Karpas-422 (cell line): ENCODE measurements at regions not wholly inside any gene's neighbourhood (a gene's known extent, or its start where the extent isn't known, plus 50 kb on each side); places are given as distances from the start of the nearest gene placed in this dataset.
"Not testable (repeated sequence)": the region's sequence is repeated elsewhere in the genome, so short reads cannot be mapped to it uniquely, and the experiment has no call there.

Source experiments
- DNase-seq: peaks from one replicate; pipeline ENCODE4 v3.0.0-alpha.2; 2015
- H2AFZ ChIP-seq: fragments of 200-600 bp; sonication (generic); 2 replicates; pipeline ENCODE4 v1.6.1; 2014; ENCODE audit warnings: antibody characterized with exemption, low read length, mixed read lengths
- H3K27ac ChIP-seq: fragments of 200-600 bp; sonication (generic); 2 replicates; pipeline ENCODE4 v1.5.1; 2014; ENCODE audit warnings: mild to moderate bottlenecking, low read length, moderate library complexity
- H3K27me3 ChIP-seq: fragments of 200-600 bp; sonication (generic); 2 replicates; pipeline ENCODE4 v1.6.1; 2014; ENCODE audit warnings: low read length, mixed read lengths
- H3K36me3 ChIP-seq: fragments of 200-600 bp; sonication (generic); 2 replicates; pipeline ENCODE4 v1.6.1; 2014; ENCODE audit warnings: low read length, mixed read lengths; ENCODE audit not compliant: insufficient read depth
- H3K4me1 ChIP-seq: fragments of 200-600 bp; sonication (generic); 2 replicates; pipeline ENCODE4 v1.6.1; 2014; ENCODE audit warnings: mild to moderate bottlenecking, low read length, mixed read lengths
- H3K4me2 ChIP-seq: fragments of 200-600 bp; sonication (generic); 2 replicates; pipeline ENCODE4 v1.6.1; 2014; ENCODE audit warnings: low read length, low read depth, mild to moderate bottlenecking; ENCODE audit not compliant: poor library complexity, severe bottlenecking
- H3K4me3 ChIP-seq: fragments of 200-600 bp; sonication (generic); 2 replicates; pipeline ENCODE4 v1.5.1; 2014; ENCODE audit warnings: mild to moderate bottlenecking, antibody characterized with exemption, low read length, mixed read lengths
- H3K79me2 ChIP-seq: fragments of 200-600 bp; sonication (generic); 2 replicates; pipeline ENCODE4 v1.6.1; 2014; ENCODE audit warnings: mild to moderate bottlenecking, low read length, mixed read lengths
- H3K9ac ChIP-seq: fragments of 200-600 bp; sonication (generic); 2 replicates; pipeline ENCODE4 v1.6.0; 2014; ENCODE audit warnings: low read length
- H3K9me2 ChIP-seq: fragments of 200-600 bp; sonication (generic), shearing (Covaris generic); replicated peaks from 2 replicates; pipeline ENCODE4 v1.6.0; 2014; ENCODE audit warnings: mild to moderate bottlenecking, low read length, moderate library complexity; ENCODE audit not compliant: insufficient read depth
- H3K9me3 ChIP-seq: fragments of 300-700, 200-600 bp; sonication (generic); 2 replicates; pipeline ENCODE4 v1.6.1; 2014; ENCODE audit warnings: low read length, mixed read lengths
- H4K20me1 ChIP-seq: fragments of 200-600 bp; sonication (generic); 2 replicates; pipeline ENCODE4 v1.6.1; 2014; ENCODE audit warnings: mild to moderate bottlenecking, antibody characterized with exemption, low read length, low read depth; ENCODE audit not compliant: insufficient read depth

GRCh38 chr16:17911578-17911977 is 425.0 kb downstream of the NPIPA8 start:
- DNase-seq, H3K4me1 ChIP-seq, H3K27ac ChIP-seq, H3K9me3 ChIP-seq, H4K20me1 ChIP-seq, H3K27me3 ChIP-seq, H3K79me2 ChIP-seq, H3K36me3 ChIP-seq, H3K9ac ChIP-seq, H3K9me2 ChIP-seq, H3K4me2 ChIP-seq, H3K4me3 ChIP-seq, H2AFZ ChIP-seq: not testable (repeated sequence)

DNA sequence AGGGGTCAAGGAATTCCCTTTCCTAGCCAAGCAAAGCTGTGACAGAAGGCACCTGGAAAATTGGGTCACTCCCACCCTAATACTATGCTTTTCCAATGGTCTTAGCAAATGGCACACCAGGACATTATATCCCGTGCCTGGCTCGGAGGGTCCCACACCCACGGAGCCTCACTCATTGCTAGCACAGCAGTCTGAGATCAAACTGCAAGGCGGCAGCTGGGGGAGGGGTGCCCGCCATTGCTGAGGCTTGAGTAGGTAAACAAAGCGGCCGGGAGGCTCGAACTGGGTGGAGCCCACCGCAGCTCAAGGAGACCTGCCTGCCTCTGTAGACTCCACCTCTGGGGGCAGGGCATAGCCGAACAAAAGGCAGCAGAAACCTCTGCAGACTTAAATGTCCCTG is 429.9 kb downstream of the NPIPA8 start:
- DNase-seq, H3K27ac ChIP-seq, H3K4me1 ChIP-seq, H3K36me3 ChIP-seq, H3K9me2 ChIP-seq, H4K20me1 ChIP-seq, H3K4me3 ChIP-seq, H2AFZ ChIP-seq, H3K4me2 ChIP-seq, H3K9me3 ChIP-seq, H3K9ac ChIP-seq, H3K79me2 ChIP-seq, H3K27me3 ChIP-seq: not testable (repeated sequence)

DNA sequence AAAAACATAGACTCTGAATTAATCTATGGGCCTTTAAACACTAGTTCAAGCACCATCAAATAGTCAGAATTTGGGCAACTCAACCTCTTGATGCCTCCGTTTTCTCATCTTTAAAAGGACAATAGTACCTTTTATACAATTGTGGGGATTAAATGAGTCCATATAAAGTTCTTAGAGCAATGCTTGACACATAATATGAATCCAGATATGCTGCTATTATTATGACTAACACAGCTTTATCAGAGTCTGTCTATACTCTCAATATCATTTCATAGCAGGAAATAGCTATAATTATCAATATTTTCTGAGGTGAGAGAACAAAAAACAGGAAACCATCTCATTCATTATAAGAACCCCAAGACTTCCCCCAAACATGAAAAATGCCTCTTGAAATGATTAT is 430.5 kb upstream of the XYLT1 start:
- no peak overlapping the region for H3K27ac ChIP-seq
- no peaks in the 10 kb centered on the region; the same call in 1 of the 2 replicates for H3K9me2 ChIP-seq
- no peaks in the 10 kb centered on the region for H3K79me2 ChIP-seq
- DNase-seq = no peak
- H3K36me3 ChIP-seq = no peaks in the 10 kb centered on the region
- H3K4me2 ChIP-seq = no peak overlapping the region
- no peaks in the 10 kb centered on the region for H3K27me3 ChIP-seq
- H3K9ac ChIP-seq = no peak overlapping the region
- H3K4me3 ChIP-seq = no peak overlapping the region
- H4K20me1 ChIP-seq = no peaks in the 10 kb centered on the region
- H3K9me3 ChIP-seq = no peaks in the 10 kb centered on the region
- H2AFZ ChIP-seq = no peak overlapping the region
- H3K4me1 ChIP-seq = no peaks in the 10 kb centered on the region

DNA sequence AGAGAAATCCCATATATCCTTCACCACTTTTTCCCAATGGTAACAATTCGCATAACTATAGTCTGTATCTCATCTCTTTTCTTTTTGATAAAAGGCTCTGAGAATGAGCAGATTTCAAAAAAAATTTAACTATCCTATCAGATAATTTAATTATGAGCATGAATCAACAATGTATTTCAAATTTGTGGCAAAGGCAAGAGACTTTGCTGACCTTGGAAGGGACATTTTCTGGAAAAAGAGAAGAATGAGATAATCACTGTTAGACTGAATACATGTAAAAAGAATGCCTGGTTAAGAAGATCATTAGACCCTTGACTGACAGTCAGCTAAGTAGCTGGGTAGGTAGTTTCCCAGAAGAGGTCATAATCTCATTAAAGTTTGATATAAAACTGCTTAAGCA is 428.4 kb upstream of the XYLT1 start:
- no peak for DNase-seq
- Histone ChIP-seq H2AFZ (no peak overlapping the region), H3K79me2 (no peaks in the 10 kb centered on the region), H4K20me1 (no peaks in the 10 kb centered on the region), H3K36me3 (no peaks in the 10 kb centered on the region), H3K9me3 (no peaks in the 10 kb centered on the region), H3K4me1 (no peaks in the 10 kb centered on the region), H3K4me2 (no peak overlapping the region), H3K4me3 (no peak overlapping the region), H3K9me2 (no peaks in the 10 kb centered on the region), H3K27me3 (no peaks in the 10 kb centered on the region), H3K9ac (no peak overlapping the region), H3K27ac (no peak overlapping the region)

GRCh38 chr16:17887963-17888362 is 417.2 kb upstream of the XYLT1 start:
- Histone ChIP-seq H4K20me1 (no peaks in the 10 kb centered on the region), H3K36me3 (no peaks in the 10 kb centered on the region)
- no peak for DNase-seq

DNA sequence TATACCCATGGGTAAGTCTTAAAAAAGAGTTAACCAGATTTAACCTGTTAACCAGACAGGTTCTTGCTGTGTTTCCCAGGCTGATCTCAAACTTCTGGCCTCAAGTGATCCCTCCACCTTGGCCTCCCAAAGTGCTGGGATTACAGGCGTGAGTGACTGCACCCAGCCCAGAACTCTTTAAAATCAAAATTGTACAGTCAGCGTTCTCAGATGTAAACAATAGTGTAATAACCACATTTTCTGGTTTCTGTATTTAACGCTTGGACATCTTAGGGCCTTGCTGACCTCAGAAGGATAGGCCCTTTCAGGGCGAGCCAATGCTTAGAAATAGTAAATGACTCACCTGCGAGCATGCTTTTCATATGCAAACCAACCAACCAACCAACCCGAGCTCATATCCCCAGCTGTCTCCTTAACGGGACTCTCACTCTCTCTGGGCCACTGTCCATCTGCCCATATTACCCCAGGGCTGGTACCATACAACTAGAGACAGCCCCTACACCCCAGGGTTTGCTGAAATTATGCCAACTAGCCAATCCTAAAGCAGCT is 415.0 kb upstream of the XYLT1 start:
- Histone ChIP-seq H3K9ac (no peak overlapping the region), H3K27ac (no peak overlapping the region), H3K36me3 (no peaks in the 10 kb centered on the region), H4K20me1 (no peaks in the 10 kb centered on the region), H3K9me2 (no peaks in the 10 kb centered on the region), H3K4me3 (no peak overlapping the region), H2AFZ (no peak overlapping the region), H3K4me1 (peaks cover 3% of the 10 kb centered on the region), H3K9me3 (no peaks in the 10 kb centered on the region), H3K4me2 (no peak overlapping the region), H3K79me2 (no peaks in the 10 kb centered on the region), H3K27me3 (no peaks in the 10 kb centered on the region)
- DNase-seq = no peak

More at GRCh38 chr16:17887963-17888362, 417.2 kb upstream of the XYLT1 start:
- H3K4me1 ChIP-seq = peaks cover 3% of the 10 kb centered on the region
- no peaks in the 10 kb centered on the region for H3K27me3 ChIP-seq
- no peak overlapping the region for H3K4me3 ChIP-seq
- no peaks in the 10 kb centered on the region for H3K9me2 ChIP-seq
- H3K79me2 ChIP-seq = no peaks in the 10 kb centered on the region
- no peak overlapping the region for H3K27ac ChIP-seq
- no peak overlapping the region for H2AFZ ChIP-seq
- H3K9ac ChIP-seq = no peak overlapping the region
- no peak overlapping the region for H3K4me2 ChIP-seq
- H3K9me3 ChIP-seq = no peaks in the 10 kb centered on the region

DNA sequence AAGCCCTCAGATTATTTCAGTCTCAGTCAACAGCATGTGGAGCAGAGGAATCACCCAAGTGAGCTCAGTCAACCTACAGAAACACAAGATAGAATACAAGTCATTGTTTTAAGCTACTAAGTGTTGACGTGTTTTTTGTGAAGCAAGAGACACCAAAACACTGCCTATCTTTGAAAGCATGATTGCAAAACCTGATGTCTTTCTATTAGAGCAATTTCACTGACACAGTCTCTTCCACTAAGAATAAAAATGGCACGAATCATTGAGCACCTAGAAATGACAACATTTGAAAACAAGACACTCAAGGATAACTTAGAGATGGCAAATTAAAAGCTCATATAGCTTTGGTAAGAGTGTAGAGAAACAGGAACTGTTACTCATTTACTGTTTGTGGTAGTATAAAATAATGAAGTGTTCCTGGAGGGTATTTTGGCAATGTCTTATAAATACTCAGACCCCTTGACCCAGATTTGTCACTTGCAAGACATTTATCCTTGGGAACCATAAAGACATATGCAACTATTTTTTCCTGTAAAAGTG is 407.1 kb upstream of the XYLT1 start:
- no peak overlapping the region for H3K9ac ChIP-seq
- no peak overlapping the region for H3K27ac ChIP-seq
- no peak overlapping the region for H3K4me2 ChIP-seq
- DNase-seq = no peak
- H4K20me1 ChIP-seq = no peaks in the 10 kb centered on the region
- no peaks in the 10 kb centered on the region for H3K27me3 ChIP-seq
- H2AFZ ChIP-seq = no peak overlapping the region
- H3K79me2 ChIP-seq = no peaks in the 10 kb centered on the region
- no peaks in the 10 kb centered on the region for H3K4me1 ChIP-seq
- H3K4me3 ChIP-seq = no peak overlapping the region
- H3K9me2 ChIP-seq = no peaks in the 10 kb centered on the region
- no peaks in the 10 kb centered on the region for H3K9me3 ChIP-seq
- no peaks in the 10 kb centered on the region for H3K36me3 ChIP-seq

DNA sequence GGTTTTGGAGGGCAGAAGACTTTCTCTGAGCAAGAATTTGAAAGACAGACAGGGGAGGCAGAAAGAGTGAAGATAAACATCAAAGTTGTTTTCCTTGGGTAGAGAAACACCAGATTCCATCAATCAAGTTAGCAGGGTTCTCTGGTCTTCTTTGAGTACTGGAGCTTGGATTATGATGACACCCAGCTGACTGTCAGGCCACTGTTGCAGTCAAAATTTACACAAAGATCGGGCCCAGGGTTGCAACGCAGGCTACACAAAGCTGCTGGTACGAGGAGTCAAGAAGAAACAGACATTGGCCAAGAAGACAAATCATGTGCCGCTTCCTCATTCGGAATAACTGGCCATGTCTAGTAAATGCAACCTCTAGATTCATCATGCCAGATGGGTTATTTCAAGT is 396.2 kb upstream of the XYLT1 start:
- Histone ChIP-seq H3K4me2 (no peak overlapping the region), H3K9ac (no peak overlapping the region)

More for the DNA sequence above, 396.2 kb upstream of the XYLT1 start:
- Histone ChIP-seq H3K9me3 (no peaks in the 10 kb centered on the region), H3K4me1 (no peaks in the 10 kb centered on the region), H3K4me3 (no peak overlapping the region), H3K36me3 (no peaks in the 10 kb centered on the region), H2AFZ (no peak overlapping the region), H4K20me1 (no peaks in the 10 kb centered on the region), H3K9me2 (no peaks in the 10 kb centered on the region), H3K79me2 (no peaks in the 10 kb centered on the region), H3K27me3 (no peaks in the 10 kb centered on the region), H3K27ac (no peak overlapping the region)
- no peak for DNase-seq
